Endodermal cell (in vitro differentiated cells): ENCODE measurements at regions not wholly inside any gene's neighbourhood (a gene's known extent, or its start where the extent isn't known, plus 50 kb on each side); places are given as distances from the start of the nearest gene placed in this dataset.

Source experiments
- DNase-seq: peaks from one replicate; pipeline ENCODE4 v3.0.0-alpha.2; 2017
- H3K27ac ChIP-seq: 2 replicates; pipeline ENCODE4 v1.5.1; 2013; ENCODE audit warnings: mild to moderate bottlenecking, low read depth, low read length, moderate library complexity
- H3K27me3 ChIP-seq: 2 replicates; pipeline ENCODE4 v1.6.1; 2013; ENCODE audit warnings: mild to moderate bottlenecking, low read length, moderate library complexity; ENCODE audit not compliant: insufficient read depth, control insufficient read depth, poor library complexity, severe bottlenecking
- H3K36me3 ChIP-seq: 2 replicates; pipeline ENCODE4 v1.7.0; 2013; ENCODE audit warnings: mild to moderate bottlenecking, low read length, moderate library complexity; ENCODE audit not compliant: control insufficient read depth, insufficient read depth
- H3K4me1 ChIP-seq: one replicate; pipeline ENCODE4 v1.7.0; 2013; ENCODE audit warnings: low read length; ENCODE audit not compliant: control insufficient read depth, insufficient read depth
- H3K4me3 ChIP-seq: 2 replicates; pipeline ENCODE4 v1.5.1; 2013; ENCODE audit warnings: mild to moderate bottlenecking, low read length, moderate library complexity
- H3K9ac ChIP-seq: 2 replicates; pipeline ENCODE4 v1.6.1; 2013; ENCODE audit warnings: mild to moderate bottlenecking, low read length, moderate library complexity; ENCODE audit not compliant: poor library complexity, severe bottlenecking; ENCODE audit errors: extremely low read depth
- H3K9me3 ChIP-seq: 2 replicates; pipeline ENCODE4 v1.6.1; 2013; ENCODE audit warnings: mild to moderate bottlenecking, low read length, moderate library complexity; ENCODE audit not compliant: control insufficient read depth
- H3K27ac Mint-ChIP-seq: 2 replicates; pipeline ENCODE4 v1.8.0; 2020; ENCODE audit warnings: mixed read lengths
- H3K27me3 Mint-ChIP-seq: 2 replicates; pipeline ENCODE4 v1.8.0; 2021; ENCODE audit warnings: mild to moderate bottlenecking, mixed read lengths; ENCODE audit not compliant: insufficient read depth
- H3K36me3 Mint-ChIP-seq: 2 replicates; pipeline ENCODE4 v1.8.0; 2020; ENCODE audit warnings: low read depth, mixed read lengths
- H3K4me1 Mint-ChIP-seq: 2 replicates; pipeline ENCODE4 v1.8.0; 2020; ENCODE audit warnings: mixed read lengths
- H3K4me3 Mint-ChIP-seq: 2 replicates; pipeline ENCODE4 v1.8.0; 2020; ENCODE audit warnings: mild to moderate bottlenecking, moderate library complexity, mixed read lengths
- H3K9me3 Mint-ChIP-seq: 2 replicates; pipeline ENCODE4 v1.8.0; 2020; ENCODE audit warnings: mild to moderate bottlenecking, mixed read lengths
- CTCF ChIP-seq: fragments of 200-600 bp; sonication (generic); conservative IDR thresholded peaks from 2 replicates; pipeline ENCODE4 v1.5.0; 2021; ENCODE audit warnings: antibody characterized with exemption, mild to moderate bottlenecking
- WGBS, 2 experiments: methylation state at CpG; one replicate each; pipeline versions ENCODE4 v1.1.5 to v1.1.7; 2013; ENCODE audit warnings: missing lambda C conversion rate in 2 of 2, mixed read lengths in 1 of 2; ENCODE audit not compliant: insufficient coverage in 1 of 2, insufficient read length in 1 of 2; 5-methylcytosine and 5-hydroxymethylcytosine counted together

GRCh38 chr20:50348096-50348495 lies 157.5 kb downstream of the CEBPB start:
- H3K9me3 ChIP-seq, result no peaks in the 10 kb centered on the region
- WGBS, 2 experiments, result 92 to 100% methylated on average over 5 to 6 of the region's 6 CpGs
- H3K9ac ChIP-seq, result no peak overlapping the region
- Mint-ChIP-seq H3K27ac (no peak overlapping the region), H3K36me3 (no peaks in the 10 kb centered on the region), H3K4me1 (peaks cover 1% of the 10 kb centered on the region), H3K27me3 (no peaks in the 10 kb centered on the region), H3K4me3 (no peak overlapping the region), H3K9me3 (no peaks in the 10 kb centered on the region)
- no peak overlapping the region for H3K4me3 ChIP-seq
- no peaks in the 10 kb centered on the region for H3K4me1 ChIP-seq
- no peak overlapping the region for H3K27ac ChIP-seq
- DNase-seq, result peak; percentile 43
- no peak for TF ChIP-seq CTCF
- H3K27me3 ChIP-seq, result no peaks in the 10 kb centered on the region
- H3K36me3 ChIP-seq, result no peaks in the 10 kb centered on the region

- DNase-seq, result no peak
- H3K4me1 ChIP-seq, result no peaks in the 10 kb centered on the region
- H3K36me3 ChIP-seq, result no peaks in the 10 kb centered on the region
- no peaks in the 10 kb centered on the region for H3K9me3 ChIP-seq
- 93% methylated on average over 15 to 16 of the region's 16 CpGs for WGBS, 2 experiments
- Mint-ChIP-seq H3K4me3 (no peak overlapping the region), H3K36me3 (no peaks in the 10 kb centered on the region), H3K9me3 (no peaks in the 10 kb centered on the region), H3K27ac (no peak overlapping the region), H3K4me1 (peaks cover 9% of the 10 kb centered on the region), H3K27me3 (no peaks in the 10 kb centered on the region)
- H3K4me3 ChIP-seq, result no peak overlapping the region
- no peaks in the 10 kb centered on the region for H3K27me3 ChIP-seq
- no peak overlapping the region for H3K27ac ChIP-seq
- H3K9ac ChIP-seq, result no peak overlapping the region
- TF ChIP-seq CTCF, result no peak
Measured at GRCh38 chr20:50350510-50351249, 159.5 kb upstream of the PTPN1 start.

GRCh38 chr20:50351541-50351940 lies 158.6 kb upstream of the PTPN1 start:
- WGBS, 2 experiments, result 96 to 98% methylated on average over 6 to 11 of the region's 11 CpGs
- Histone ChIP-seq H3K9me3 (no peaks in the 10 kb centered on the region), H3K9ac (no peak overlapping the region), H3K27me3 (no peaks in the 10 kb centered on the region), H3K36me3 (no peaks in the 10 kb centered on the region), H3K27ac (no peak overlapping the region), H3K4me1 (no peaks in the 10 kb centered on the region), H3K4me3 (no peak overlapping the region)
- no peak for DNase-seq
- Mint-ChIP-seq H3K4me1 (peaks cover 9% of the 10 kb centered on the region), H3K27me3 (no peaks in the 10 kb centered on the region), H3K9me3 (no peaks in the 10 kb centered on the region), H3K27ac (no peak overlapping the region), H3K36me3 (no peaks in the 10 kb centered on the region), H3K4me3 (no peak overlapping the region)
- no peak for TF ChIP-seq CTCF
